Keratinocyte (primary cell): ENCODE measurements at regions not wholly inside any gene's neighbourhood (a gene's known extent, or its start where the extent isn't known, plus 50 kb on each side); places are given as distances from the start of the nearest gene placed in this dataset.

Experiments
- DNase-seq: peaks from one replicate; pipeline ENCODE4 v3.0.0-alpha.2; 2011; ENCODE audit warnings: low read depth, missing footprints, low spot score
- FAIRE-seq: peaks from 2 replicates; lab custom pipeline; 2011; peaks lifted over from hg19 to GRCh38; lab: Jason Lieb, UNC
- H2AFZ ChIP-seq: 2 replicates; pipeline ENCODE4 v1.6.0; 2012; ENCODE audit warnings: low read length, control low read depth, inconsistent platforms; ENCODE audit not compliant: control insufficient read depth
- H3K27ac ChIP-seq: 2 replicates; pipeline ENCODE4 v1.5.1; 2011; ENCODE audit warnings: low read length; ENCODE audit not compliant: control insufficient read depth, insufficient read depth
- H3K27me3 ChIP-seq: 3 replicates; pipeline ENCODE4 v1.6.0; 2011; ENCODE audit warnings: low read length; ENCODE audit not compliant: control insufficient read depth, insufficient read depth; ENCODE audit errors: extremely low read depth
- H3K36me3 ChIP-seq, 2 experiments: 2 replicates in 1 of 2; 3 replicates in 1 of 2; pipeline ENCODE4 v1.5.1; 2011; ENCODE audit warnings: low read length in 2 of 2, mild to moderate bottlenecking in 1 of 2; ENCODE audit not compliant: control insufficient read depth in 2 of 2, insufficient read depth in 2 of 2; ENCODE audit errors: extremely low read depth in 1 of 2
- H3K4me1 ChIP-seq: 3 replicates; pipeline ENCODE4 v1.5.1; 2011; ENCODE audit warnings: low read length; ENCODE audit not compliant: control insufficient read depth, insufficient read depth; ENCODE audit errors: extremely low read depth
- H3K4me2 ChIP-seq: 3 replicates; pipeline ENCODE4 v1.6.0; 2011; ENCODE audit warnings: low read depth, low read length; ENCODE audit not compliant: control insufficient read depth, insufficient read depth; ENCODE audit errors: extremely low read depth
- H3K4me3 ChIP-seq, 3 experiments: fragments of 200-600 bp in 1 of 3; sonication (generic) in 1 of 3; 2 replicates in 2 of 3; 3 replicates in 1 of 3; pipeline ENCODE4 v1.5.1; 2011 to 2016; ENCODE audit warnings: low read length in 3 of 3, mild to moderate bottlenecking in 3 of 3, control low read depth in 2 of 3, inconsistent platforms in 1 of 3, low read depth in 1 of 3, mixed read lengths in 1 of 3, mixed run types in 1 of 3, moderate library complexity in 1 of 3; ENCODE audit not compliant: control insufficient read depth in 2 of 3, insufficient read depth in 2 of 3; ENCODE audit errors: extremely low read depth in 1 of 3
- H3K79me2 ChIP-seq: 2 replicates; pipeline ENCODE4 v1.6.0; 2012; ENCODE audit warnings: low read length; ENCODE audit not compliant: control insufficient read depth, insufficient read depth
- H3K9ac ChIP-seq: 3 replicates; pipeline ENCODE4 v1.6.0; 2011; ENCODE audit warnings: low read length; ENCODE audit not compliant: control insufficient read depth, insufficient read depth; ENCODE audit errors: extremely low read depth
- H3K9me1 ChIP-seq: 3 replicates; pipeline ENCODE4 v1.6.0; 2011; ENCODE audit warnings: low read length; ENCODE audit not compliant: control insufficient read depth, insufficient read depth; ENCODE audit errors: extremely low read depth
- H3K9me3 ChIP-seq: 2 replicates; pipeline ENCODE4 v1.5.1; 2012; ENCODE audit warnings: low read depth, low read length; ENCODE audit not compliant: control insufficient read depth
- H4K20me1 ChIP-seq: 3 replicates; pipeline ENCODE4 v1.6.0; 2011; ENCODE audit warnings: low read length; ENCODE audit not compliant: control insufficient read depth, insufficient read depth; ENCODE audit errors: extremely low read depth
- EZH2 ChIP-seq: IDR thresholded peaks from one replicate; pipeline ENCODE4 v1.6.1; 2012; ENCODE audit warnings: inconsistent platforms, mild to moderate bottlenecking, low read length, moderate library complexity
- dilution Hi-C: fragments of 300-500 bp; cut with MboI; formaldehyde crosslinking; loops from one replicate; pipeline ENCODE4 v1.7.0; 2020; ENCODE audit warnings: low sequenced_read_pairs; ENCODE audit not compliant: extremely low pct_ligation_motif_present
- TF ChIP-seq, protein P1 (sequence below), 3 experiments: IDR thresholded peaks in 1 of 3; conservative IDR thresholded peaks in 1 of 3; optimal IDR thresholded peaks in 1 of 3; 2 replicates in 2 of 3; 3 replicates in 1 of 3; pipeline versions ENCODE3 to v1.5.1; 2011; ENCODE audit warnings: low read length in 3 of 3, mild to moderate bottlenecking in 3 of 3, moderate library complexity in 2 of 3, control low read depth in 1 of 3, inconsistent platforms in 1 of 3; ENCODE audit not compliant: insufficient read depth in 2 of 3; ENCODE audit errors: extremely low read depth in 1 of 3

DNA sequence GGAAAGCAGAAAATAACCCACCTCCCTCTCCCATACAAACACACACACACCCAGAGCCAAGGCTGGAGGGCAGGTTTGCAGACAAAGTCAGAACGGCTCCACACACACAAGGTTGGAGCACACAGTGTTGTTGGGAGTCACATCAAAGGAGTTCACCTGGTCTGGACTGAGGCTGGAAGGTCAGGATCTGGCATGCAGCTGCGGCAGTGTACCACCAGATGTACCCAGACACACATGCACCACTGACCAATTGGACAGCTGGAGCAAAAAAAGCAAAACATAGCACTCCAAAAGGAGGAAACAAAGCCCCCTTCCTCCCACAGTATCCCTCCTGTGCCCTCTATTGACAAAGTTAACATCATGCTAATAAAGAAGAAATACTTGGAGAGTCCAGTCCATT, 94.6 kb upstream of the KIF2A start:
- H3K9me3 ChIP-seq, result peaks cover 6% of the 10 kb centered on the region
- no peak overlapping the region for H2AFZ ChIP-seq
- no peak for DNase-seq
- FAIRE-seq, result no peak
- no peak overlapping the region for H3K4me2 ChIP-seq
- H4K20me1 ChIP-seq, result no peaks in the 10 kb centered on the region
- no peaks in the 10 kb centered on the region for H3K79me2 ChIP-seq
- no peaks in the 10 kb centered on the region for H3K36me3 ChIP-seq
- peaks cover 7% of the 10 kb centered on the region for H3K27me3 ChIP-seq
- no peak for TF ChIP-seq EZH2
- TF ChIP-seq, protein P1, sequence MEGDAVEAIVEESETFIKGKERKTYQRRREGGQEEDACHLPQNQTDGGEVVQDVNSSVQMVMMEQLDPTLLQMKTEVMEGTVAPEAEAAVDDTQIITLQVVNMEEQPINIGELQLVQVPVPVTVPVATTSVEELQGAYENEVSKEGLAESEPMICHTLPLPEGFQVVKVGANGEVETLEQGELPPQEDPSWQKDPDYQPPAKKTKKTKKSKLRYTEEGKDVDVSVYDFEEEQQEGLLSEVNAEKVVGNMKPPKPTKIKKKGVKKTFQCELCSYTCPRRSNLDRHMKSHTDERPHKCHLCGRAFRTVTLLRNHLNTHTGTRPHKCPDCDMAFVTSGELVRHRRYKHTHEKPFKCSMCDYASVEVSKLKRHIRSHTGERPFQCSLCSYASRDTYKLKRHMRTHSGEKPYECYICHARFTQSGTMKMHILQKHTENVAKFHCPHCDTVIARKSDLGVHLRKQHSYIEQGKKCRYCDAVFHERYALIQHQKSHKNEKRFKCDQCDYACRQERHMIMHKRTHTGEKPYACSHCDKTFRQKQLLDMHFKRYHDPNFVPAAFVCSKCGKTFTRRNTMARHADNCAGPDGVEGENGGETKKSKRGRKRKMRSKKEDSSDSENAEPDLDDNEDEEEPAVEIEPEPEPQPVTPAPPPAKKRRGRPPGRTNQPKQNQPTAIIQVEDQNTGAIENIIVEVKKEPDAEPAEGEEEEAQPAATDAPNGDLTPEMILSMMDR (optimal IDR thresholded peaks at IDR 0.05 in 1 of 3, IDR thresholded peaks at IDR 0.05 in 1 of 3, conservative IDR thresholded peaks at IDR 0.05 in 1 of 3; ENCODE audit: extremely low read depth in 1 of 3, insufficient read depth in 2 of 3, low read length in 3 of 3), result no peak
- H3K27ac ChIP-seq, result no peak overlapping the region
- H3K4me3 ChIP-seq, result no peak overlapping the region
- H3K9me1 ChIP-seq, result no peaks in the 10 kb centered on the region
- H3K4me1 ChIP-seq, result no peaks in the 10 kb centered on the region
- H3K9ac ChIP-seq, result no peak overlapping the region
- dilution Hi-C loops, result no loop called here

DNA sequence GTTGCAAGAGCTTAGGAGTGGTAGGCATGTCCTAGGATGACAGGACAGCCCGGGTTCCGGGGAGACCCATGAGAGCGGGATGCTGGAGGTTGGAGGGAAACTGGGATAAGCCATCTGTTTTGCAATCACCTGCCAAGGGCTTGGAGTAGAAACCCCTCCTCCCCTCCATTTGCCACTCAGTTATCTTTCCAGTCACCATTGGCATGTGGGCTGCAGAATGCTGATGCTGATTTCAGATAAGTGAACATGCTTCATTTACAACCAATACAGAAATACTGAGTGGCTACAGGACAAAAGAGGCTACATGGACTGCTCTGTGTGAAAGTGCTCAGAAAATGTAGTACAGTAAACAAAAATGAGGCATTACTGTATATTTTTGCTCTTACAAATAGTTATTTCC, 93.4 kb upstream of the KIF2A start:
- H4K20me1 ChIP-seq, result no peaks in the 10 kb centered on the region
- peaks cover 6% of the 10 kb centered on the region for H3K9me3 ChIP-seq
- H3K27me3 ChIP-seq, result peaks cover 7% of the 10 kb centered on the region
- FAIRE-seq, result no peak
- no peak overlapping the region for H2AFZ ChIP-seq
- H3K79me2 ChIP-seq, result no peaks in the 10 kb centered on the region
- no peak for DNase-seq
- no peak overlapping the region for H3K9ac ChIP-seq
- dilution Hi-C loops, result no loop called here
- no peaks in the 10 kb centered on the region for H3K9me1 ChIP-seq
- H3K36me3 ChIP-seq, result no peaks in the 10 kb centered on the region
- no peak overlapping the region for H3K4me3 ChIP-seq
- H3K27ac ChIP-seq, result no peak overlapping the region
- no peaks in the 10 kb centered on the region for H3K4me1 ChIP-seq
- TF ChIP-seq EZH2, result no peak
- TF ChIP-seq, protein P1 (optimal IDR thresholded peaks at IDR 0.05 in 1 of 3, IDR thresholded peaks at IDR 0.05 in 1 of 3, conservative IDR thresholded peaks at IDR 0.05 in 1 of 3; ENCODE audit: extremely low read depth in 1 of 3, insufficient read depth in 2 of 3, low read length in 3 of 3), result no peak
- no peak overlapping the region for H3K4me2 ChIP-seq
